Stomach (tissue), 4 donors: ENCODE measurements at regions not wholly inside any gene's neighbourhood (a gene's known extent, or its start where the extent isn't known, plus 50 kb on each side); places are given as distances from the start of the nearest gene placed in this dataset.

ENCODE experiments used
- EP300 ChIP-seq: sonication (generic); formaldehyde crosslinking; IDR thresholded peaks from one replicate; pipeline ENCODE4 v1.6.1; 2017; ENCODE audit warnings: antibody characterized with exemption
- POLR2A ChIP-seq, 4 donors: fragments of 450-650 bp; IDR thresholded peaks; one replicate each; pipeline ENCODE4 v1.6.1; 2016; ENCODE audit warnings: antibody characterized with exemption in 4 of 4, control low read depth in 2 of 4, mild to moderate bottlenecking in 1 of 4, moderate library complexity in 1 of 4
- POLR2AphosphoS5 ChIP-seq, 3 donors: sonication (generic); formaldehyde crosslinking; IDR thresholded peaks; one replicate each; pipeline ENCODE4 v1.6.1; 2016; ENCODE audit warnings: antibody characterized with exemption in 3 of 3
- TF ChIP-seq, protein P1 (sequence below), 7 experiments: fragments of 450-650 bp in 4 of 7; fragments of 200-600 bp in 3 of 7; sonication (generic) in 3 of 7; IDR thresholded peaks; one replicate each; pipeline ENCODE4 v1.5.1; 2016 to 2019; ENCODE audit warnings: antibody characterized with exemption in 7 of 7, control low read depth in 2 of 7, mild to moderate bottlenecking in 1 of 7

- TF ChIP-seq, protein P1, sequence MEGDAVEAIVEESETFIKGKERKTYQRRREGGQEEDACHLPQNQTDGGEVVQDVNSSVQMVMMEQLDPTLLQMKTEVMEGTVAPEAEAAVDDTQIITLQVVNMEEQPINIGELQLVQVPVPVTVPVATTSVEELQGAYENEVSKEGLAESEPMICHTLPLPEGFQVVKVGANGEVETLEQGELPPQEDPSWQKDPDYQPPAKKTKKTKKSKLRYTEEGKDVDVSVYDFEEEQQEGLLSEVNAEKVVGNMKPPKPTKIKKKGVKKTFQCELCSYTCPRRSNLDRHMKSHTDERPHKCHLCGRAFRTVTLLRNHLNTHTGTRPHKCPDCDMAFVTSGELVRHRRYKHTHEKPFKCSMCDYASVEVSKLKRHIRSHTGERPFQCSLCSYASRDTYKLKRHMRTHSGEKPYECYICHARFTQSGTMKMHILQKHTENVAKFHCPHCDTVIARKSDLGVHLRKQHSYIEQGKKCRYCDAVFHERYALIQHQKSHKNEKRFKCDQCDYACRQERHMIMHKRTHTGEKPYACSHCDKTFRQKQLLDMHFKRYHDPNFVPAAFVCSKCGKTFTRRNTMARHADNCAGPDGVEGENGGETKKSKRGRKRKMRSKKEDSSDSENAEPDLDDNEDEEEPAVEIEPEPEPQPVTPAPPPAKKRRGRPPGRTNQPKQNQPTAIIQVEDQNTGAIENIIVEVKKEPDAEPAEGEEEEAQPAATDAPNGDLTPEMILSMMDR (IDR thresholded peaks at IDR 0.05), result no peak
- TF ChIP-seq POLR2A (IDR thresholded peaks at IDR 0.05) (no peak), POLR2AphosphoS5 (IDR thresholded peaks at IDR 0.05) (no peak), EP300 (no peak)
Observed at GRCh38 chr1:29634746-29635335, 398.5 kb downstream of the PTPRU start.
